ENCODE measurements at regions not wholly inside any gene's neighbourhood (a gene's known extent, or its start where the extent isn't known, plus 50 kb on each side); places are given as distances from the start of the nearest gene placed in this dataset.

- intact Hi-C loops (cut with DNase I), result no loop called here
- DNase-seq (no peak), ATAC-seq (no peak), FAIRE-seq (no peak)
- WGBS, 2 donors, result 90 to 91% methylated on average over 6 of the region's 6 CpGs
- Histone ChIP-seq H3K27me3 (no peaks in the 10 kb centered on the region), H3K4me3 (no peak overlapping the region), H3K9me3 (no peaks in the 10 kb centered on the region), H3K27ac (no peak overlapping the region), H3K4me1 (no peaks in the 10 kb centered on the region), H3K36me3 (no peaks in the 10 kb centered on the region)
- TF ChIP-seq CTCF (IDR thresholded peaks at IDR 0.05), result no peak
Measured at GRCh38 chr6:119453242-119454200, 104.0 kb upstream of the MAN1A1 start.

- H3K36me3 ChIP-seq, result no peaks in the 10 kb centered on the region
- whole genome bisulfite sequencing, 2 donors, result 56 to 78% methylated on average over 6 of the region's 6 CpGs
- no peak overlapping the region for H3K4me3 ChIP-seq
- no peak for DNase-seq
- no peaks in the 10 kb centered on the region for H3K9me3 ChIP-seq
- TF ChIP-seq CTCF (IDR thresholded peaks at IDR 0.05), result no peak
- ATAC-seq, result peak in 2 of 4 donors; percentile 22 to 45
- intact Hi-C loops (cut with DNase I), result no loop called here
- H3K27ac ChIP-seq, result no peak overlapping the region
- peaks cover 6 to 19% (median 7%) of the 10 kb centered on the region in 3 donors for H3K4me1 ChIP-seq
- H3K27me3 ChIP-seq, result no peaks in the 10 kb centered on the region
- FAIRE-seq, result no peak
Measured at GRCh38 chr6:119449331-119450156, 100.0 kb upstream of the MAN1A1 start.

GRCh38 chr6:119447921-119448320 lies 98.4 kb upstream of the MAN1A1 start:
- no peak overlapping the region for H3K27ac ChIP-seq
- H3K4me1 ChIP-seq, result peaks cover 6 to 23% (median 7%) of the 10 kb centered on the region in 3 donors
- H3K36me3 ChIP-seq, result no peaks in the 10 kb centered on the region
- TF ChIP-seq CTCF (IDR thresholded peaks at IDR 0.05), result no peak
- FAIRE-seq (no peak), DNase-seq (no peak), ATAC-seq (no peak)
- no peak overlapping the region for H3K4me3 ChIP-seq
- H3K27me3 ChIP-seq, result no peaks in the 10 kb centered on the region
- WGBS, 2 donors, result 94 to 100% methylated on average over 3 of the region's 3 CpGs
- no peaks in the 10 kb centered on the region for H3K9me3 ChIP-seq
- intact Hi-C loops (cut with DNase I), result no loop called here

GRCh38 chr6:119446609-119447008 lies 97.0 kb upstream of the MAN1A1 start:
- no peak for FAIRE-seq
- TF ChIP-seq CTCF (IDR thresholded peaks at IDR 0.05), result no peak

More at GRCh38 chr6:119446609-119447008, 97.0 kb upstream of the MAN1A1 start:
- Histone ChIP-seq H3K4me3 (no peak overlapping the region), H3K27ac (peak overlapping the region in 1 of 4 donors; percentile 20), H3K36me3 (no peaks in the 10 kb centered on the region), H3K4me1 (peaks cover 6 to 29% (median 7%) of the 10 kb centered on the region in 3 donors), H3K27me3 (no peaks in the 10 kb centered on the region), H3K9me3 (no peaks in the 10 kb centered on the region)
- ATAC-seq (peak; percentile 62 to 77 (median 68)), DNase-seq (peak in 4 of 6 donors; percentile 49 to 67 (median 62))
- 28 to 33% methylated on average over 2 of the region's 2 CpGs for WGBS, 2 donors
- intact Hi-C loops (cut with DNase I), result no loop called here
